DND-41 (cell line): ENCODE measurements at regions not wholly inside any gene's neighbourhood (a gene's known extent, or its start where the extent isn't known, plus 50 kb on each side); places are given as distances from the start of the nearest gene placed in this dataset.

ENCODE experiments used
- CTCF ChIP-seq: IDR thresholded peaks from 2 replicates; pipeline ENCODE4 v1.5.1; 2012; ENCODE audit warnings: borderline replicate concordance, low read length, moderate library complexity, mild to moderate bottlenecking; ENCODE audit not compliant: poor library complexity, severe bottlenecking; ENCODE audit errors: extremely low read depth
- EZH2 ChIP-seq: IDR thresholded peaks from 3 replicates; pipeline ENCODE4 v1.6.1; 2012; ENCODE audit warnings: borderline replicate concordance, low read depth, mild to moderate bottlenecking, moderate library complexity, low read length, inconsistent platforms; ENCODE audit not compliant: severe bottlenecking

DNA sequence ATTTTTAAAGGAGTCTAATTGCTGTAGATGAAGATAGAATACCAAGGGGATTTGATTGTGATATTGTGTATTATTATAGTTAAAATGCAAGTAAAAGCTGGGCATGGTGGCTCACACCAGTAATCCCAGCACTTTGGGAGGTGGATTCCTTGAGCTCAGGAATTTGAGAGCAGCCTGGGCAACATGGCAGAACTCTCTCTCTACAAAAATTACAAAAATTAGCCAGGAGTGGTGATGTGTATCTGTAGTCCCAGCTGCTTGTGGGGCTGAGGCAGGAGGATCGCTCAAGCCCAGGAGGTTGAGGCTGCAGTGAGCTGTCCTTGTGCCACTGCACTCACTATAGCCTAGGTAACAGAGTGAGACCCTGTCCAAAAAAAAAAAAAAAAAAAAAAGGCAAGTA is 687.0 kb downstream of the NUP35 start:
- TF ChIP-seq CTCF, result no peak
- no peak for TF ChIP-seq EZH2
